A204.1 (cell line): ENCODE measurements at regions not wholly inside any gene's neighbourhood (a gene's known extent, or its start where the extent isn't known, plus 50 kb on each side); places are given as distances from the start of the nearest gene placed in this dataset.

Experiments
- FAIRE-seq: peaks from 2 replicates; lab custom pipeline; 2012; peaks lifted over from hg19 to GRCh38; lab: Jason Lieb, UNC

DNA sequence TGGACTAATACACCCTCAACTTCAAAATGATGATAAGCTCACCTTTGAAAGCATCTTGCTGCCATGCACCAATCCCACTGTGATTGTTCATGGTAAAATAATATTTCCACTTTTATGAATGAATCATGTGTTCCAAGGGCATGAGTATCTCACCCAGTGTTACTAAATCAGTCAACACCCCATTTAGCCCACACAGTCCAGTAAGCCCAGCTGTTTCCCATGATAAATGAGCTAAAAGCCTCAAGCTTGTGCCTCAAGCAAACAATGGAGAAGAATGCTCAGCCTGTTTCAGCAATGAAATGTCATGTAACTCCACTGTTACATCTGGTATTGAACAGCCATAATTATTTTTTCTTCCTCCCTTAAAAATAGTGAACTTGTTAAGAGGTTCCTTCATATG is 442.5 kb downstream of the XPNPEP1 start:
- FAIRE-seq, result no peak

DNA sequence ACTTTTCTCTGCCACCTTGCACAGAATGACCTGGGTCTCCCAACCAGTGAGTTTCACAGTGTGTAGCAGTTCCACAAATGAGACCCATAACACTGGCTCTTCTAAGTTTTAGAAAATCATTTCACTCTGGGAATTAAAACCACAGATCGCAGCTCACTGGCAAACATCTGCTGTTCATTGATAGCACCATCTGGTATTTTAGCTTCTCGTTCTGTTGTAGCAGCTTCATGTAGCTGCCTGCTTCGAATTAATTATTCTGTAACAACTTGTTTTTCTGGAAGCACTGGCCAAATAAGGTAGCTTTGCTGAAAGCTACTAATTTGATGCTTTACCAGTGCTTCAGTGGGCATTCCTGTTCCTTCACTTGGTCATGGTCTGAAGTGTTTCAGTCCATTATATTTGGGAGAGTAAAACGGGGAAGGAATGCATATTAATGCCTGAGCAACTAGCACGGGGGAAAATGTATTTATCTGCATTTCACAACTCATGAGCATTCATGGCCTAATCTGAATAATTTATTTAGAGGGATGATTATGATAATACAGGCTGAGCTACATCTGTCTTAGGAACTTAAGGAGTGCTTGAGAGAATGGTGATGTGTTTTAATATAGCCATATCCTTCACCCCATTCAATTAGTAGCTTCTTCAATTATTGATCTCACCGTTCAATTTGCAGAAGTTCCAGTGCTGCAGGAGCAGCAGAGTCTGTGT is 447.4 kb downstream of the XPNPEP1 start:
- FAIRE-seq, result no peak

DNA sequence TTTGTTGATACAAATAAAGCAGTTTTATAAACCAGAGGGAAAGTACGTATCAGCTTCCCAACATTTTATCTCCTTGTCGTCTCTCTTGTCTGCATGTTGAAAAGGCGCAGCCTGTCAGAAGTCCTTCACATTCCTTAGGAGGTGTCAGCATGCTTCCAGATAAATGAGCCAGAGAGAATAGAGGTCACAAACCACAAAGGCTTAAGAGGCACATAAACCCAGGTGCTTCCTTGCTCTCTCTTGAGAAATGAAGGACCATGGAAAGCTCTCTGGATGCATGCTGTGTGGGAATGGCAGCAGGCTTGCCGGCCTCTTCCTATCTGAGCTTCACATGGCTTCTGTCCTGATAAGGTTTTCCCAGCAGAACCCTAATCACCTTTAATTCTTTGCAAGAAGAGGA is 448.5 kb downstream of the XPNPEP1 start:
- no peak for FAIRE-seq

DNA sequence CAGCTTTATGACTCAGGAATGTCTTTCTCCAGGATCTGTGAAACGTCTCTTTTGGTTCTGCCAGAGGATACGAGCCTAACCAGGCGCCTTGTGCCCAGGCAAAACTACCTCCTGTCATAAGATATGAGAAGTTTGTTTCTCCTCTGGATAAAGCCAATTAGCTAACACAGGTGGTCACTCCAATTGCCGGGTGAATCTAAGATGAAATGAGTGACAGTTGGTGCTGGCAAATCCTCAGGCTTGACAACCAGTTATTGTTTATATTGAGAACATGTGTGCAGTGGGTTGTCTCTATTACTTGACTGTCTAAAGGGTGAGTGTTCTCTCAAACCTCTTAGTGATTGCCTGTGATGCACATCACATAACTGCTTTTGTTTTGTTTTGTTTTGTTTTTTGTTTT is 449.1 kb downstream of the XPNPEP1 start:
- no peak for FAIRE-seq

DNA sequence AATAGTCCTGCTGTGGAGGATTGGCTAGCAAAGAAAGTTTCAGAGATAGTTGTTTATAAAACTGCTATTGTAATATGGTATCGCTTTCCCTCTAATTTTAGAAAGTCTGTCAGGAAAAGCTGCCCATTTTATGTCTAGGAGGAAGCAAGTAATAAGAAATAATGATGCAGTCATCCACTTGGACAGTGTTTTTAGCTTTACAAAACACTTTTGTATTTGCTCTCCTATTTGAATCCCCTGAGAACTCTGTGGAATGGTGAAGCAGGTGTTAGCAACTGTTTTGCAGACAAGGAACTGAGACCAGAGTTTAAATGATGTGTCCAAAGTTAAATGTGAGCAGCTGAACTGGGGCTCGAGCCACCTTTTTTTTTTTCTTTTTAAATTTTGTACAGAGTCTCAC is 455.8 kb downstream of the XPNPEP1 start:
- FAIRE-seq, result no peak

DNA sequence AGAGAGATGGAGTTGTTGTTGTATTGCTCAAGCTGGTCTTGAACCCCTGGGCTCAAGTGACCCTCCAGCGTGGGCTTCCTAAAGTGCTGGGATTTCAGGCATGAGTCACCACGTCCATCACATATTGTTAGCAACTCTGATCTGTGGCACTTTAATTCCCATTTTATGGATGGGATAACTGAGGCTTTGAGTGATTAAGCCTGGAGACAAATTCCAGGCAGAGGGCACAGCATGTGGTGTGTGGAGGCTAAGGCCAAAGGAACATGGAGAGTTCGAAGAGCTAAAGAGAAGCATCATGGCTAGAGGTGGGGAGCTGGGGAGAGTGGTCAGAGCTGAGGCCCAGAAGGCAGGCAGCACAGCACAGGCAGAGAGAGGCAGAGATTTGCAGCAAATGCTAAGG is 458.4 kb downstream of the XPNPEP1 start:
- FAIRE-seq, result no peak

DNA sequence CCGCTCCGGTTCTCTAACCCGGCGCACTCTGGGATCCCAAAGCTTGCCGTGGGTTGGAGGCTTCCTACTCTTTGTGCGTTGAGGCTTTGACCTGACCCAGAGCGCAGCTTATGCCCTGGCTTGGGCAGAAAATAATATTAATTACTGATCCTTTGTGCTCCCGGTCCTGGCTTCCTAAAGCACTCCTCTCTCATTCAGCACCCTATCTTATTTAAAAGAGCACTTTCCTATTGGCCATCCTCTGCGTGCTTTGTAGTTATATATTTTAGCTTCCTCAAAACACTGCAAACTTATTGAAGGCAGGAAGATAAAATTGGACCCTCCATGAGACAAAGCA is 466.0 kb downstream of the XPNPEP1 start:
- no peak for FAIRE-seq

DNA sequence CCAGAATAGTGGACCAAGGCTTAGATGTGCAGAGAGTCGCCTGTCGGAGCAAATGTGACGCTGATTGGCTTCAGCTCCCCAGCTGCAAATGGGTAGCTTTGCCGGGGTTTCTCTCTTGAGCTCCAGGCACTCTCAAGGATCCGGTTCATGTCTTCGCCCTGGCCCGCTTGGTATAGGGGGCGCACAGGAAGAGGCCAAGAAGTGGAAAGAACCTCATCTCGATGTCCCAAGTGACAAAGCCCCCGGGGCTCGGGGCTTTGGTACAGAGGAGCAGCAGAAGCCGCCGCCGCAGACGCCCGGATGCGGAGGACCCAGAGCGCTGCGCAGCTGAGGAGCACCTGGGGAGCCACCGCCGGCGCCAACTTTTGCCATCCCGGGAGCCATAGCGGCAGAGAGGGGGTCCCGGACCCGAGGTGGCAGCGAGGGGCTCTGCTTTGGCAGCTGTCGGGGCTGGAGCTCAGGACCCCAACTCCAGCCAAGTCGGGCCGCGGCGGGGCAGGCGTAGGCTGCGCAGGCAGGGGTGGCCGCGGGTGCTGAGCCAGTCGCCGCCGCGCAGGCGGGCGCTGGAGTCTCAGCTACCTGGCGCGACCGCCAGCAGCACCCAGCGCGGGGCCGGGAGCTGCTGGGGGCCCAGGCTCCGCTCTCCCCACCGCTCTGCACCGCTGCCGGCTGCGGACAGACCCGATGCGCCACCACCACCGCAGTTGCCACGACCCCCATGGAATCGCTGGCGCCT is 466.6 kb downstream of the XPNPEP1 start:
- FAIRE-seq, result no peak

DNA sequence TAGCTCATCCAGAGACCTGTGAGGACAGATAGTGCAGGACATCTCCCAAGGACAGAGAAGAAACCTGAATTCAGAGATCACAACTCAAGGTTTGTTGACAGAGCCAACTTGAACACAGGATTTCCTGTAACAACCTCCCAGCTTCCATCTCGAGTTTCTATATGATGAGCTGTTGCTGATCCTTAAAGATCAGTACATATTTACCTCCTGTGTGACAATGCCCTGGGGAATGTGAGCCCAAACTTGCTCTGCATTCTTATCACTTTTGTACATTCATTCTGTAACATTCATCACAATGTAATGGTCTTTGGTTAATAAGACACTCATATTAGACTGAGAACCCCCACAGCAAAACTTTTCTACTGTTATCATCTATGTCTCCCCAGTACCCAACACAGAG is 468.6 kb downstream of the XPNPEP1 start:
- FAIRE-seq, result no peak

DNA sequence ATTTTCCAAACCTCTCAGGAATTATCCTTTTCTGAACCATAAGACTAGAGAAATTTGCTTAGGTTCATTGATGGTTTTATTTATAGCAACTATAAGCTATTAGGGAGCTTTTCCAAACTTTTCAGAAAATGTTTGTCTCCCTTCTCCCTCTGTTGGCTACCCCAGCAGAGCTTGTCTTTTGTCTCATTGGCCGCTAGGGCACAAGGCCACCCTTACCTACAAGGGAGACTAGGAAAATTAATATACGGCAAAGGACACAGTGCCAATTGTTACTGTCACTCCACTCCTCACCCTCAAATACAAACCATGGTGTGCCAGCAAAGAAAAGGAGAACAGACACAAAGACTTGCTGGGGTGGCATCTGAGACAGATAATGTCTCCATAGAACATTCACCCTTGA is 471.4 kb downstream of the XPNPEP1 start:
- no peak for FAIRE-seq

DNA sequence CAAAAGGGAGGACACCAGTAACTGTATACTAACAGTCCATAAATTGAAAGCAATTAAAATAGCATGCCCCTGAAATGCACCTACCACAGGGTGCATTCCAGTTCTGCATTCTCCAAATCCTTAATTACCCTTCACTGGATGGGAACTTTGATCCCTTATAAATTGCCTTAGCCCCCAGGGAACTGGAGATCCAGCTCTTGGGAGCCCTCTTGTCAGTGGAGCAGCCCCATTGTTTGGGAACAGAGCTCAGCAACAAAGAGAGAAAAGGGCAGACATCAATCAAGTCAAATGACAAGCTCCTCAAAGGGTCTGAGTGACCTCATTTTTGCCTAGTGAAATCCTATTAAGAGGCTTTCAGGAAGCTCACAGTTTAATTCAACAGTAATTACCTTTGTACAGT is 472.6 kb downstream of the XPNPEP1 start:
- no peak for FAIRE-seq

DNA sequence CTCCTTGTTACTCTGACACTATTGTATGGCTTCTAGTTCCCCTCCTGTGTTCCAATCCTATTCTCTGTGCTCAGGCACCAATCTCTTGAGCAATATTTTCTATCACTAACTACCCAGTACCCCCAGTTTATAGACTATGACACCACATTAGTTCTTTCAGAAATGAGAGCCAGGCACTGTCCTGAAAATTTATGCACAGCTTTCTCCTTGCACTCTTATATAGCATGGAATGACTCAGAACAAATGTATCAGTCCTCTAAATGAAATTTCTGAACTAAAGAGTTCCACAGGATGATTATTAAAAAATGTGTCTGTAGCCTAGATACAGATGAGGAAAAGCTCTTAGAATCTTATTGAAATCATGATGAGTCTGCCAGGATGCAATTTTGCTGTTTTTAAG is 489.9 kb downstream of the XPNPEP1 start:
- no peak for FAIRE-seq

DNA sequence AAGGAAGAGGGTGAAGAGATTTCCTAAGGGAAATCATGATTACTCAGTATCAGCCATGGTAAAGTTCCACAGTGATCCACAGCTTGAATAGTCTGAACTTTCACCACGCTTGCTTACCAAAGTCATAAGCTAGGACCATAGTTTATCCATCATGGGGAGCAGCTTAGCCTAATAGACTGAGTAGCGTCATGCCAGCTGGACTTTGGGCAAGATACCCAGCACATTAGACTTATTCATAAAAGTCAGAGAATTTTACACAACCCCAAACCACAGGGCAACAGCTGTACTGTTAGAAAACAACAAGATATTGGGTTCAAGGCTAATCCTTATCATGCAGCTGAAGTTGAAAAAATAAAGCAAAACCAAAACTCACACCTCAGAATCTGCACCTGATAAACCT is 491.0 kb downstream of the XPNPEP1 start:
- FAIRE-seq, result no peak

DNA sequence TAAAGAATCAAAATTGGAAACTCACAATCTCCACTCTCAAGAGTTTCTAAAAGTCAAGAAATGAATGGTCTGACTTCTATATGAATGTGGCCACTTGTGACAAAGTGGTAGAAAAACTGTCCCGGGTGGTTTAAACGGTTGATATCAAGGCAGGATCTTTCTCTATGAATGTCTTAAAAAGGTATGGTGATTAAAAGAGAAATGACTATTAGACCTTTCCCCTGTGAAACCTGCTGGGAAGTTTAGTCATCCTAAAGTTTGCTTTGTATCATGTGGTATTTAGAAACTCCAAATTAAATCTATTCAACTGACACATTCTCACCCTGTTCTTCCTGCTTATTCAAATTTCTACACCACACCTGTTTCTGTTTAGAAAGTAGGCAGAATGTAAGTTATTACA is 492.5 kb downstream of the XPNPEP1 start:
- FAIRE-seq, result no peak

DNA sequence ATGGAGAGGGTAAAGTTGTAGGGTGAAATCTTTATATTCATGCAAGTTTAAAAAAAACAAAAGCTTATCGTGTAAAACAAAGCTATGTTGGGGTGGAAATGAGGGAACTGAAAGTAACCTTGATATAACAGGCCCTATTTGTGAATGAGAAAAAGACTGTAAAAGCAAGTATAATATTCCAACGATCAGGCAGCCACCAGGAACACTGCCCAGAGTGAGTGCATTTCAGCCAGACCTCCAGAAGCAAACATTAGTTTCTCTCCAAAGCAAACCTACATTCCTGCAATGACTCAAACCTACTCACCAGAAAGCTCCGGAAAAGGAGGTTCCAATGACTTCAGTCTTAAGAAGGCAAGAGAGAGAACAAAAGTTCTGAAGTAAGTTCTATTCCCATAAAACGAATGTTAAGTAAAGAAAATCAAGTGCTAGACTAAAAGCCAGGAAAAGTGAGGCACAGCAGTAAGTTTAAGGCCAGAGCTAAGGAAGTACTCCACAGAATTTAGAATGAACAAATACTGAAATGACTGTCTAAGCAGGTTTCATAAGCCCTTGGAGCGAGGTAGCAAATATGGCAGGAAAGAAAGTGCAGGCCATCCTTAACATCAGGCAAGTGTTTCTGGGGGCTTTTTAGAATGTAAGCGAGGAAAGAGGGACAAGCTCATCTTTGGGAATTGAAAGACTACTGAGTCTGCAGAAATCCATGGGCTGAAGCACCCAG is 493.1 kb downstream of the XPNPEP1 start:
- FAIRE-seq, result no peak

DNA sequence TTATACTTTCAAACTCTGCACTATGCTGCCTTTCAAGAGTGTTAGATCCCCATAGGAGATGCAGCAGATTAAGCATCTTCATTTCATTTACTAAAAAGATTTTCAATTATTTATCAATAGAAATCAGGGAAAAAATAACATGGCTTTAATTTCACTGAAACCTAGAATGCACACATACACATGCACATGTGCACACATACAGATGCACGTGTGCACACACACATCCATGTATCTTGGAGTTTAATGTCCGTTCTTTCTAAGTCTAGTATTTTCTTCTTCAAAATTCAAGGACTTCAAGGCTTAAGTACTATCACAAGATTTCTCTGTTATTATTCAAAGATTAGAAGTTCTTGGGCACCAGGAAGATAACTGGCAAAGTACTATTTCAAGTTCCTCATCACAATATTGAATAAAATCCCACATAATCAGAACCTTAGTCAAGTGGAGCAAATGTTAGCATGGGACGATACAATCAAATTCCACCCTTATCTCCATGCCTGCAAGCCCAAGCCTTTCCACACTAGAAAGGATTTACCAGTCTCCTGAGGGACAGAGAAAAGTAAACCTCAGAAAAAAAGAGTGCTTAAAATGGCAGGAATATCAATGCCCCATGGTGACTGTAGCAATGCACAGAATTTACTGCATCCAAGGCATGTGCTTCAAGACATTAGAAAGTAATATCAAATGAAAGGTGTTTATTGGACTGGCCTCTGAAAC is 494.4 kb downstream of the XPNPEP1 start:
- no peak for FAIRE-seq

DNA sequence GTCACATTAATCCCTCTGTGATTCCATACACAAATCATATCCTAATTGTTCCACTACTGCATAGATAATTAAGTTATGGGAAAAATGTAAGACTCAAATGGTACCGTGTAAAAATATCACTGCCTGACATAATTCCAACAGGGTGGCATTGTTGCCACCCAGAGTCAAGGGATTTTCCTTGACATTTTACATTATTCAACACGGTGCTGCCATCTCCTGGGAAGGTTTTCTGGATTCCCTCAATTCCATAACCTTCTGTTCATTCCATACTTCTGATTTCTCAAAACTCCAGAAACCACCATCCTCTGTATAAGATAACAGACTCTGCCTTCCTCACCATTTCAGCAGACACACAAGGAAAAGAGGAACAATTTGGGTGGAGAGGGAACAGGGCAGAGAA is 495.9 kb downstream of the XPNPEP1 start:
- no peak for FAIRE-seq

DNA sequence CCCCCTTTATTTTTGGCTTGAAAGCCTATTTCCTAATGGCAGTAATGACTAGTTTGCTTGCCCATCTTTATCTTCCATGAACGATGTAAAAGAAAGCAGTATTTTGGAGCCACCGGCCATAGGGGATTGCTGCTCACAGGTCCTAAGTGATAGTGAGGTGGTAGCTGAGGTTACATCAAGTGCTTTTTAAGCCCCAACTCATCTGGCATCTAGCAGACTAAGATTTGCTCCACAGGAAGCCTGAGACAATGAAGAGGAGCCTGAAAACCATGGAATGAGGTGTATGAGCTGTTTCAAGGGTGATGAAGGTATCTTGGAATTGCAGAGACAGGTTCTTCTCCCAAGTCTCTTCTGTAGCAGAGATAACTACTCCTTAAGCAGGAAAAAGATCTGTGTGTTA is 496.3 kb downstream of the XPNPEP1 start:
- no peak for FAIRE-seq

DNA sequence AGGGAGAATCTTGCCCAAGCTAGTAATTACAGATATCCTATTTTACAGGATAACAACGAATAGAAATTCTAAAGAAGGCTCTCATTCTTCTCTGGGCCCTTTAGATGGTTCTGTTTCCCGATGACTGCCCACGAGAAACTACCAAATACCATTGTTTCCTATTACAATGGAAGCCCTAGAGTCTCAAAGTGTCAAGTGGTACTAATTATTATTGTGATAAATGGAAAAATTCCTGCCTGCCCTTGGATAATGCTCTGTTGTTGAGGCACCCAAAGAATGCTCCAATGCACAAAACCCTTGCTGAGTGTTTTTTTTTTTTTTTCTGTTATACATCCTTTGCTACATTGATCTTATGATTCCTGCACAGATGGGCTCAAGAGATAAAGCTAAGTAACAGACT is 504.5 kb downstream of the XPNPEP1 start:
- FAIRE-seq, result no peak

DNA sequence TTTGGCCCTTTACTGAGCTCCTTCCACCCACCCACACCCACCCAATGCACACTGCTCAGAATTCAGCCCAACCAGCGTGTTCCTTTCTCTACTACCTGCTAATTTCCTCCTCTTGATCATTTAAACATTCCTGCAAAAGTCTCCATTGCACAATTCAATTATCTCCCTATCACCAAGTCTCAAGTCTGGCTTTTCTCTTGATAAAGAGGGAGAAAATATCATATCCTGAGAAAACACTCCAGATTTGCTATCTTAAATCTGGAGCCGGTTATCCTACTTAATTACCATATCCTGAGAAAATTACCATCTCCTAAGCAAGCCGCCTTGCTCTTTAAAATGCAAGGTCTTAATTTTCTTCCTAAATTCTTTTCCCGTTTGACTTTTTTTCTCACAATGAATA is 505.5 kb downstream of the XPNPEP1 start:
- no peak for FAIRE-seq

DNA sequence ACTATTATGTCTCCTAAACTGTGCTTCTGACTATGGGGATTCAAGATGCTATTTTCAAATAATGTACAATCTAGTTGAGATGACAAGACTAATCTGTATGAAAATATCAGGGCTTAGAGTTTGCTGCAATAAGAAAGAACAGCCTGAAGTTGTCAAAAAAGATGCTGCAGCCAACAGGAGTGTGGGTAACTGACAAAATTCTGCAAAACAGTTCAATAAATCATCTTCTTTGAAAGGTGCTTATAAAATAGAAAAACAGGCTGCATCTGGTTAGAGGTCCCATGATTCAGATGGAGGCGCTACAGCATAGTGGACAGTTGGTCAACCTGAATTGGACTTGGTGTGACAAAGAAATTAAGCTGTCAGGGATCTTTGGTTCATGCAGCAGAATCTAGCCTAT is 511.0 kb downstream of the XPNPEP1 start:
- FAIRE-seq, result no peak

DNA sequence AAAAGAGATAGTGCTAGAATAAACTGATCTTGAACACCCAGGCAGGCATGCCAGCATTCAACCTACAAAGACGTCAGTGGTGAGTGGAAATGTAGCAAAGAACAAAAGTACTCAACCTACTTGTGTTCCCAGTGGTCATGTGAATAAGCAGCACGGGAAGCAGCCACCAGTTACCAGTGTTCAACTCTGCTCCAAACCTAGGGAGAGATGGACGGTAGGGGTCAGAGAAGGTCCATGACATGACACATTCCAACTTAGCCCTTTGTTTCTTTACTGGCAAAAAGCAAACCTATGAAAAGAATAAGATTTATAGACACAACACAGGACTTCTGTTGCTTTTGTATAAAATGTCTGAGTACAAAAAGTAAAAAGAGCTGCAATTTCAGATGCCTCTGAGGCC is 511.4 kb downstream of the XPNPEP1 start:
- FAIRE-seq, result no peak

DNA sequence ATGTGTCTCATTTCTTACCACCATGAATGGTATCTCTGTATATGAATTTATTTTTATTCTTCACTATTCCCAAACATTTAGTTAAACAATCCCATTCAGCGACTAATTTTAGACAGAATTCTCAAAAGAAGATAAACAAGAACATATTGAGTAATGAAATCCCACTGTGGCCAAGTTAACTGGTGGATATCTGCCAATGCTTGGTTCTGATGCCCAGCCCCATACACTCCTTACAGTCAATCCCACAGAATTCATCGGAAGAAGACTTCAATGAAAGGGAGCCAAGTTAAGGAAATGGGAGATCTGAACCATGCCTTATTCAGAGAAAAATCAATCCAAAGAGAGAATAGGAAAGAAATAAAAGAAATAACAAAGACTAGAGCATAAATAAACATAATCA is 518.0 kb downstream of the XPNPEP1 start:
- FAIRE-seq, result no peak
